K562 (cell line): ENCODE measurements at regions not wholly inside any gene's neighbourhood (a gene's known extent, or its start where the extent isn't known, plus 50 kb on each side); places are given as distances from the start of the nearest gene placed in this dataset.
A peak's percentile ranks its signal among the peaks of the same experiment; 100 is the strongest.

Source experiments
- ATAC-seq: fragments of 200-7000 bp; cut with Tn5 transposase; 3 replicates; pipeline ENCODE4 v1.9.1; 2020; ENCODE audit warnings: moderate library complexity
- BruUV-seq: library from RNA; stranded (reverse); fragments of 400-500 nt; replicated peaks from 2 replicates; lab custom pipeline; 2021; lab: Mats Ljungman, UMichigan
- CTCF ChIA-PET: fragments of 300-600 bp; formaldehyde crosslinking; extraction: SDS; loops from one replicate; lab custom pipeline; 2021; ENCODE audit warnings: low intra/inter-chr PET ratio; lab: Yijun Ruan, JAX
- POLR2A ChIA-PET: fragments of 300-600, 350-650 bp; sonication (Branson Sonifier 250); formaldehyde crosslinking; extraction: SDS; loops from one replicate; lab custom pipeline; 2021; ENCODE audit warnings: antibody characterized with exemption, inconsistent platforms; lab: Yijun Ruan, JAX
- DNase-seq, 4 experiments: peaks; one replicate each; pipeline versions ENCODE4 v3.0.0 to v3.0.0-alpha.2; 2011 to 2018; ENCODE audit warnings: low spot score in 3 of 4, mixed read lengths in 3 of 4; ENCODE audit errors: extremely low read depth in 1 of 4
- FAIRE-seq: peaks from 2 replicates; lab custom pipeline; 2011; peaks lifted over from hg19 to GRCh38; lab: Jason Lieb, UNC
- H2AFZ ChIP-seq: 2 replicates; pipeline ENCODE4 v1.6.0; 2011; ENCODE audit warnings: low read depth, low read length, control low read depth, inconsistent platforms
- H3K27ac ChIP-seq: fragments of 200-600 bp; 3 replicates; pipeline ENCODE4 v1.8.0; 2011; ENCODE audit warnings: low read depth, mild to moderate bottlenecking, control low read depth, inconsistent platforms, low read length, moderate library complexity, mixed read lengths; ENCODE audit errors: extremely low read depth
- H3K27me3 ChIP-seq, 2 experiments: fragments of 300-600 bp in 1 of 2; 2 replicates in 1 of 2; 3 replicates in 1 of 2; pipeline versions ENCODE4 v1.6.0 to v1.8.0; 2011; ENCODE audit warnings: inconsistent platforms in 2 of 2, low read length in 2 of 2, mild to moderate bottlenecking in 1 of 2, mixed read lengths in 1 of 2, moderate library complexity in 1 of 2; ENCODE audit not compliant: control insufficient read depth in 2 of 2, insufficient read depth in 2 of 2
- H3K36me3 ChIP-seq: fragments of 300-600 bp; 3 replicates; pipeline ENCODE4 v1.8.0; 2011; ENCODE audit warnings: mild to moderate bottlenecking, low read length, inconsistent platforms; ENCODE audit not compliant: control insufficient read depth, insufficient read depth
- H3K4me1 ChIP-seq, 2 experiments: fragments of 200-600 bp in 1 of 2; replicated peaks in 1 of 2; 2 replicates in 1 of 2; 3 replicates in 1 of 2; pipeline versions ENCODE4 v1.5.1 to v1.8.0; 2011; ENCODE audit warnings: inconsistent platforms in 2 of 2, low read length in 2 of 2, mild to moderate bottlenecking in 1 of 2, mixed read lengths in 1 of 2, moderate library complexity in 1 of 2; ENCODE audit not compliant: control insufficient read depth in 2 of 2, insufficient read depth in 2 of 2
- H3K4me2 ChIP-seq: 2 replicates; pipeline ENCODE4 v1.6.1; 2011; ENCODE audit warnings: low read length, control low read depth, inconsistent platforms, mixed read lengths; ENCODE audit not compliant: insufficient read depth
- H3K4me3 ChIP-seq: fragments of 200-600 bp; sonication (generic), shearing (Covaris generic); 2 replicates; pipeline ENCODE4 v1.5.1; 2016; ENCODE audit warnings: control low read depth, inconsistent platforms
- H3K79me2 ChIP-seq: fragments of 200-600 bp; 3 replicates; pipeline ENCODE4 v1.8.0; 2011; ENCODE audit warnings: low read length, inconsistent platforms; ENCODE audit not compliant: control insufficient read depth, insufficient read depth
- H3K9ac ChIP-seq, 2 experiments: 2 replicates each; pipeline versions ENCODE4 v1.6.0 to v1.6.1; 2011; ENCODE audit warnings: low read depth in 2 of 2, low read length in 2 of 2, control low read depth in 1 of 2, inconsistent platforms in 1 of 2, mild to moderate bottlenecking in 1 of 2, mixed read lengths in 1 of 2; ENCODE audit not compliant: insufficient read depth in 1 of 2
- H3K9me1 ChIP-seq: one replicate; pipeline ENCODE4 v1.6.0; 2011; ENCODE audit warnings: inconsistent platforms, mild to moderate bottlenecking, low read length, moderate library complexity; ENCODE audit not compliant: control insufficient read depth, insufficient read depth
- H3K9me3 ChIP-seq: replicated peaks from 2 replicates; pipeline ENCODE4 v1.5.1; 2011; ENCODE audit warnings: low read depth, low read length, inconsistent platforms; ENCODE audit not compliant: control insufficient read depth, insufficient read depth
- H4K20me1 ChIP-seq: replicated peaks from 2 replicates; pipeline ENCODE4 v1.6.1; 2011; ENCODE audit warnings: low read length, inconsistent platforms, mixed read lengths; ENCODE audit not compliant: control insufficient read depth, insufficient read depth
- ARID2 ChIP-seq: fragments of 450-650 bp; IDR thresholded peaks from 2 replicates; pipeline ENCODE4 v1.6.1; 2017; ENCODE audit warnings: antibody characterized with exemption, mild to moderate bottlenecking
- BCOR ChIP-seq: fragments of 450-650 bp; IDR thresholded peaks from 2 replicates; pipeline ENCODE4 v1.6.1; 2016
- CTCF ChIP-seq, 3 experiments: IDR thresholded peaks in 2 of 3; conservative IDR thresholded peaks in 1 of 3; 2 replicates each; pipeline ENCODE4 v1.5.1; 2011 to 2012; ENCODE audit warnings: low read length in 3 of 3, mild to moderate bottlenecking in 3 of 3, control low read depth in 2 of 3, improper control_type of control experiment in 1 of 3, inconsistent platforms in 1 of 3, low read depth in 1 of 3, mixed read lengths in 1 of 3, moderate library complexity in 1 of 3; ENCODE audit not compliant: insufficient read depth in 2 of 3
- FOXK1 ChIP-seq: sonication (generic); formaldehyde crosslinking; IDR thresholded peaks from 2 replicates; pipeline ENCODE4 v1.8.0; 2022; ENCODE audit warnings: missing genetic modification reagents, mild to moderate bottlenecking, borderline replicate concordance
- POLR2A ChIP-seq: fragments of 450-650 bp; conservative IDR thresholded peaks from 2 replicates; pipeline ENCODE4 v1.6.1; 2016
- RBM25 ChIP-seq: fragments of 200-400 bp; formaldehyde crosslinking; IDR thresholded peaks from 2 replicates; pipeline ENCODE4 v1.6.1; 2018; ENCODE audit warnings: low read length, low read depth, moderate library complexity; ENCODE audit not compliant: severe bottlenecking
- ZKSCAN1 ChIP-seq: fragments of 150-350 bp; IDR thresholded peaks from 2 replicates; pipeline ENCODE4 v1.6.1; 2016; ENCODE audit warnings: low read depth, low read length
- ZNF282 ChIP-seq: sonication (generic); formaldehyde crosslinking; IDR thresholded peaks from 2 replicates; pipeline ENCODE4 v1.8.1; 2023; ENCODE audit warnings: missing genetic modification reagents
- ZNF384 ChIP-seq: IDR thresholded peaks from 2 replicates; pipeline ENCODE4 v1.6.1; 2012; ENCODE audit warnings: low read depth, low read length, improper control_type of control experiment
- ZNF75A ChIP-seq: fragments of 450-650 bp; formaldehyde crosslinking; IDR thresholded peaks from 2 replicates; pipeline ENCODE4 v1.4.0; 2020; ENCODE audit warnings: mild to moderate bottlenecking
- ZNF785 ChIP-seq: fragments of 250-450 bp; sonication (Bioruptor Pico); IDR thresholded peaks from 2 replicates; pipeline ENCODE4 v1.4.0; 2020; ENCODE audit warnings: mild to moderate bottlenecking
- WGBS: fragments of 100-300 bp; shearing (Covaris generic); methylation state at CpG from one replicate; pipeline ENCODE4 v1.1.6; 2016; ENCODE audit warnings: low coverage, mixed read lengths; ENCODE audit not compliant: insufficient coverage; ENCODE audit errors: missing lambda C conversion rate; 5-methylcytosine and 5-hydroxymethylcytosine counted together
- in situ Hi-C: fragments of 300-500 bp; cut with MboI; formaldehyde crosslinking; loops from 4 replicates; pipeline ENCODE4 v1.15.0; 2018; ENCODE audit warnings: inconsistent platforms, mixed read lengths
- intact Hi-C: fragments of 100-400 bp; cut with micrococcal nuclease; formaldehyde crosslinking; loops from 2 replicates; pipeline ENCODE4 v1.14.2; 2022
- TF ChIP-seq, protein P1 (sequence below): sonication (generic); formaldehyde crosslinking; IDR thresholded peaks from 2 replicates; pipeline ENCODE4 v1.8.0; 2022; ENCODE audit warnings: mild to moderate bottlenecking, missing genetic modification reagents
- TF ChIP-seq, protein P2 (sequence below): fragments of 450-650 bp; IDR thresholded peaks from 2 replicates; pipeline ENCODE4 v1.6.1; 2018; ENCODE audit warnings: mild to moderate bottlenecking, low read depth; ENCODE audit not compliant: partially characterized antibody
- TF ChIP-seq, protein P3 (sequence below): sonication (generic); IDR thresholded peaks from 2 replicates; pipeline ENCODE4 v1.6.1; 2016

GRCh38 chr10:21171197-21171935, 274.3 kb upstream of the NEBL start:
- Histone ChIP-seq H3K27me3 (no peaks in the 10 kb centered on the region), H2AFZ (no peak overlapping the region), H3K4me1 (peaks cover 12 to 21% of the 10 kb centered on the region in 2 experiments; a peak in 4 of 5 replicates), H3K9me3 (no peaks in the 10 kb centered on the region), H3K9me1 (no peaks in the 10 kb centered on the region), H3K4me2 (no peak overlapping the region), H3K27ac (no peak overlapping the region), H3K36me3 (peaks cover 5% of the 10 kb centered on the region; the same call in 1 of the 3 replicates), H3K4me3 (no peak overlapping the region), H3K9ac (no peak overlapping the region), H3K79me2 (peaks cover 3% of the 10 kb centered on the region; the same call in 2 of the 3 replicates), H4K20me1 (no peaks in the 10 kb centered on the region)
- ATAC-seq (0 out of 3 replicates have a peak, but pooled peaks have one; percentile 7), FAIRE-seq (no peak), DNase-seq (peak; percentile 38 to 58 (median 50))
- 66% methylated on average over 14 of the region's 14 CpGs for WGBS
- CTCF ChIA-PET: no interaction called here
- no TSS peak for BruUV-seq
- intact Hi-C loops (no loop called here), in situ Hi-C loops (no loop called here)
- POLR2A ChIA-PET: interaction anchor here (0.9 kb wide), 1 partner anchor 19 kb away, joined by 3 read pairs; no protein-coding TSS in a partner anchor
- no peak for TF ChIP-seq ZNF785 (CRISPR knock-in tag)
- TF ChIP-seq ZNF384: peak; percentile 33; the same call in 1 of the 2 replicates
- TF ChIP-seq ZNF75A (CRISPR knock-in tag): no peak
- peak; percentile 36 to 58 (median 45) for TF ChIP-seq CTCF (IDR thresholded peaks at IDR 0.05 in 2 of 3, conservative IDR thresholded peaks at IDR 0.05 in 1 of 3; ENCODE audit: insufficient read depth in 2 of 3, low read depth in 1 of 3, low read length in 3 of 3)
- no peak for TF ChIP-seq POLR2A
- peak; percentile 40; the same call in 1 of the 2 replicates for TF ChIP-seq BCOR
- no peak for TF ChIP-seq FOXK1 (CRISPR knock-in tag)
- TF ChIP-seq ZKSCAN1: no peak
- no peak for TF ChIP-seq ZNF282 (CRISPR knock-in tag)
- TF ChIP-seq RBM25: peak; percentile 65
- TF ChIP-seq, protein P1, sequence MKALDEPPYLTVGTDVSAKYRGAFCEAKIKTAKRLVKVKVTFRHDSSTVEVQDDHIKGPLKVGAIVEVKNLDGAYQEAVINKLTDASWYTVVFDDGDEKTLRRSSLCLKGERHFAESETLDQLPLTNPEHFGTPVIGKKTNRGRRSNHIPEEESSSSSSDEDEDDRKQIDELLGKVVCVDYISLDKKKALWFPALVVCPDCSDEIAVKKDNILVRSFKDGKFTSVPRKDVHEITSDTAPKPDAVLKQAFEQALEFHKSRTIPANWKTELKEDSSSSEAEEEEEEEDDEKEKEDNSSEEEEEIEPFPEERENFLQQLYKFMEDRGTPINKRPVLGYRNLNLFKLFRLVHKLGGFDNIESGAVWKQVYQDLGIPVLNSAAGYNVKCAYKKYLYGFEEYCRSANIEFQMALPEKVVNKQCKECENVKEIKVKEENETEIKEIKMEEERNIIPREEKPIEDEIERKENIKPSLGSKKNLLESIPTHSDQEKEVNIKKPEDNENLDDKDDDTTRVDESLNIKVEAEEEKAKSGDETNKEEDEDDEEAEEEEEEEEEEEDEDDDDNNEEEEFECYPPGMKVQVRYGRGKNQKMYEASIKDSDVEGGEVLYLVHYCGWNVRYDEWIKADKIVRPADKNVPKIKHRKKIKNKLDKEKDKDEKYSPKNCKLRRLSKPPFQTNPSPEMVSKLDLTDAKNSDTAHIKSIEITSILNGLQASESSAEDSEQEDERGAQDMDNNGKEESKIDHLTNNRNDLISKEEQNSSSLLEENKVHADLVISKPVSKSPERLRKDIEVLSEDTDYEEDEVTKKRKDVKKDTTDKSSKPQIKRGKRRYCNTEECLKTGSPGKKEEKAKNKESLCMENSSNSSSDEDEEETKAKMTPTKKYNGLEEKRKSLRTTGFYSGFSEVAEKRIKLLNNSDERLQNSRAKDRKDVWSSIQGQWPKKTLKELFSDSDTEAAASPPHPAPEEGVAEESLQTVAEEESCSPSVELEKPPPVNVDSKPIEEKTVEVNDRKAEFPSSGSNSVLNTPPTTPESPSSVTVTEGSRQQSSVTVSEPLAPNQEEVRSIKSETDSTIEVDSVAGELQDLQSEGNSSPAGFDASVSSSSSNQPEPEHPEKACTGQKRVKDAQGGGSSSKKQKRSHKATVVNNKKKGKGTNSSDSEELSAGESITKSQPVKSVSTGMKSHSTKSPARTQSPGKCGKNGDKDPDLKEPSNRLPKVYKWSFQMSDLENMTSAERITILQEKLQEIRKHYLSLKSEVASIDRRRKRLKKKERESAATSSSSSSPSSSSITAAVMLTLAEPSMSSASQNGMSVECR (CRISPR knock-in tag): no peak
- TF ChIP-seq, protein P2, sequence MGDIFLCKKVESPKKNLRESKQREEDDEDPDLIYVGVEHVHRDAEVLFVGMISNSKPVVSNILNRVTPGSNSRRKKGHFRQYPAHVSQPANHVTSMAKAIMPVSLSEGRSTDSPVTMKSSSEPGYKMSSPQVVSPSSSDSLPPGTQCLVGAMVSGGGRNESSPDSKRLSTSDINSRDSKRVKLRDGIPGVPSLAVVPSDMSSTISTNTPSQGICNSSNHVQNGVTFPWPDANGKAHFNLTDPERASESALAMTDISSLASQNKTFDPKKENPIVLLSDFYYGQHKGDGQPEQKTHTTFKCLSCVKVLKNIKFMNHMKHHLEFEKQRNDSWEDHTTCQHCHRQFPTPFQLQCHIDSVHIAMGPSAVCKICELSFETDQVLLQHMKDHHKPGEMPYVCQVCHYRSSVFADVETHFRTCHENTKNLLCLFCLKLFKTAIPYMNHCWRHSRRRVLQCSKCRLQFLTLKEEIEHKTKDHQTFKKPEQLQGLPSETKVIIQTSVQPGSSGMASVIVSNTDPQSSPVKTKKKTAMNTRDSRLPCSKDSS: no peak
- no peak for TF ChIP-seq ARID2
- TF ChIP-seq, protein P3, sequence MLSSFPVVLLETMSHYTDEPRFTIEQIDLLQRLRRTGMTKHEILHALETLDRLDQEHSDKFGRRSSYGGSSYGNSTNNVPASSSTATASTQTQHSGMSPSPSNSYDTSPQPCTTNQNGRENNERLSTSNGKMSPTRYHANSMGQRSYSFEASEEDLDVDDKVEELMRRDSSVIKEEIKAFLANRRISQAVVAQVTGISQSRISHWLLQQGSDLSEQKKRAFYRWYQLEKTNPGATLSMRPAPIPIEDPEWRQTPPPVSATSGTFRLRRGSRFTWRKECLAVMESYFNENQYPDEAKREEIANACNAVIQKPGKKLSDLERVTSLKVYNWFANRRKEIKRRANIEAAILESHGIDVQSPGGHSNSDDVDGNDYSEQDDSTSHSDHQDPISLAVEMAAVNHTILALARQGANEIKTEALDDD: 0 out of 2 replicates have a peak, but pooled peaks have one; percentile 27
